ENCODE measurements at regions not wholly inside any gene's neighbourhood (a gene's known extent, or its start where the extent isn't known, plus 50 kb on each side); places are given as distances from the start of the nearest gene placed in this dataset.

GRCh38 chr13:104843401-104843800 lies 1692.1 kb downstream of the EFNB2 start:
- no peak for DNase-seq (ENCODE audit: low spot score)

- no peak for DNase-seq (ENCODE audit: low spot score)
Measured at GRCh38 chr13:104841110-104841509, 1694.4 kb downstream of the EFNB2 start.

- no peak for DNase-seq (ENCODE audit: low spot score)
Measured at GRCh38 chr13:104837756-104838155, 1697.7 kb downstream of the EFNB2 start.

- DNase-seq (ENCODE audit: low spot score) = no peak
Measured at GRCh38 chr13:104833221-104833620, 1702.2 kb downstream of the EFNB2 start.

GRCh38 chr13:104832231-104832630 lies 1703.2 kb downstream of the EFNB2 start:
- no peak for DNase-seq (ENCODE audit: low spot score)

GRCh38 chr13:104831831-104832230 lies 1703.6 kb downstream of the EFNB2 start:
- DNase-seq (ENCODE audit: low spot score) = no peak

- DNase-seq (ENCODE audit: low spot score) = no peak
Measured at GRCh38 chr13:104823709-104824108, 1711.8 kb downstream of the EFNB2 start.

GRCh38 chr13:104823071-104823470 lies 1712.4 kb downstream of the EFNB2 start:
- DNase-seq (ENCODE audit: low spot score) = no peak

GRCh38 chr13:104817271-104817670 lies 1718.2 kb downstream of the EFNB2 start:
- DNase-seq (ENCODE audit: low spot score) = no peak

- no peak for DNase-seq (ENCODE audit: low spot score)
Measured at GRCh38 chr13:104816726-104817125, 1718.7 kb downstream of the EFNB2 start.

GRCh38 chr13:104810242-104810641 lies 1725.2 kb downstream of the EFNB2 start:
- no peak for DNase-seq (ENCODE audit: low spot score)

- DNase-seq (ENCODE audit: low spot score) = no peak
Measured at GRCh38 chr13:104809483-104809882, 1726.0 kb downstream of the EFNB2 start.

- no peak for DNase-seq (ENCODE audit: low spot score)
Measured at GRCh38 chr13:104805346-104805745, 1730.1 kb downstream of the EFNB2 start.

- no peak for DNase-seq (ENCODE audit: low spot score)
Measured at GRCh38 chr13:104799152-104799551, 1732.9 kb upstream of the SLC10A2 start.

GRCh38 chr13:104798486-104798885 lies 1732.3 kb upstream of the SLC10A2 start:
- DNase-seq (ENCODE audit: low spot score) = no peak

GRCh38 chr13:104796581-104796980 lies 1730.4 kb upstream of the SLC10A2 start:
- no peak for DNase-seq (ENCODE audit: low spot score)

GRCh38 chr13:104785952-104786351 lies 1719.7 kb upstream of the SLC10A2 start:
- no peak for DNase-seq (ENCODE audit: low spot score)

GRCh38 chr13:104784891-104785290 lies 1718.7 kb upstream of the SLC10A2 start:
- DNase-seq (ENCODE audit: low spot score) = no peak

GRCh38 chr13:104782741-104783140 lies 1716.5 kb upstream of the SLC10A2 start:
- no peak for DNase-seq (ENCODE audit: low spot score)

GRCh38 chr13:104779311-104779993 lies 1713.2 kb upstream of the SLC10A2 start:
- DNase-seq (ENCODE audit: low spot score) = peak; percentile 2

GRCh38 chr13:104773775-104774174 lies 1707.6 kb upstream of the SLC10A2 start:
- peak; percentile 3 for DNase-seq (ENCODE audit: low spot score)

- no peak for DNase-seq (ENCODE audit: low spot score)
Measured at GRCh38 chr13:104769545-104769944, 1703.3 kb upstream of the SLC10A2 start.

- DNase-seq (ENCODE audit: low spot score) = no peak
Measured at GRCh38 chr13:104766319-104766718, 1700.1 kb upstream of the SLC10A2 start.

GRCh38 chr13:104764600-104764999 lies 1698.4 kb upstream of the SLC10A2 start:
- no peak for DNase-seq (ENCODE audit: low spot score)
